ENCODE measurements at regions not wholly inside any gene's neighbourhood (a gene's known extent, or its start where the extent isn't known, plus 50 kb on each side); places are given as distances from the start of the nearest gene placed in this dataset.

DNA sequence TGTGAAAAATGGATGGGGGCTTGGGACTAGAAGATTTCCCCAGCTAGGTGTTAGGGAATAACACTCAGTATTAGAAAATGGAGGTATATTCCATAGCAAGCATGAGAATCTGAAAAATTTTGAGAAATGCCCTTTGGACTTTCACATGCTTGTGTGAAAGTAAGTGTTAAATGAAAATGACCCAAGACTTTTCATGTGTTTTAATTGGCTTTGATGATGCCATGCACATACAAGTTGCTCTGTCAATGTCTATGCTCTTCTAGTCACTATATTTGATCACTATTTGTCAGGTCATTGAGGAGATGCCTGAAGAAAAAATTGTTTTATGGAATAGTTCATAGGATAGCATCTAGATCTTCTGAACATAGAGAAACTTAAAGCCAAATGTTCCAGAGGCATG lies 147.6 kb downstream of the SH2D1A start:
- Mint-ChIP-seq H3K27ac (no peak overlapping the region), H3K9me3 (no peaks in the 10 kb centered on the region), H3K4me1 (ENCODE audit: low read depth) (no peaks in the 10 kb centered on the region), H3K4me3 (ENCODE audit: low read depth) (no peak overlapping the region), H3K27me3 (ENCODE audit: low read depth) (no peaks in the 10 kb centered on the region), H3K36me3 (ENCODE audit: low read depth) (no peaks in the 10 kb centered on the region)
- DNase-seq (ENCODE audit: low spot score) = no peak
- intact Hi-C loops (cut with micrococcal nuclease) = no loop called here

DNA sequence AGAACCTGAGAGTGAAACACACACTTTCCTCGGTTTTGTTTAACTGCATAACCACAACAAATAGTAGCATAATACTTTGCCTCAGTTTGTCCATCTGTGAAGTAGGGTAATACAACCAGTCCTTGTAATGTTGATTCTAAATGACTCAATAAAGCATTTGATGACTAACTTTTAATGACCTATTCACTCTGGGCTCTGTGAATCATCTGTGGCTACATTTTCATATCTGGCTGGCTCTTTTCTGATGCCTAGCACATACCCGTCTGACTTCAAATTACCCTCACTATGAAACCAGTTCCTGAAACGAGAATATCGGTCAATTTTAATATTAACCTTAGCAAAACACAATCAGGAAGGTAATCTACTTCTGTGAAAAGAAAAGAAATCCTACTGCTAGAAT lies 151.0 kb downstream of the SH2D1A start:
- Mint-ChIP-seq H3K4me1 (ENCODE audit: low read depth) (peaks cover 13% of the 10 kb centered on the region), H3K4me3 (ENCODE audit: low read depth) (no peak overlapping the region), H3K36me3 (ENCODE audit: low read depth) (no peaks in the 10 kb centered on the region), H3K9me3 (no peaks in the 10 kb centered on the region), H3K27me3 (ENCODE audit: low read depth) (no peaks in the 10 kb centered on the region), H3K27ac (no peak overlapping the region)
- DNase-seq (ENCODE audit: low spot score) = no peak
- intact Hi-C loops (cut with micrococcal nuclease) = no loop called here

DNA sequence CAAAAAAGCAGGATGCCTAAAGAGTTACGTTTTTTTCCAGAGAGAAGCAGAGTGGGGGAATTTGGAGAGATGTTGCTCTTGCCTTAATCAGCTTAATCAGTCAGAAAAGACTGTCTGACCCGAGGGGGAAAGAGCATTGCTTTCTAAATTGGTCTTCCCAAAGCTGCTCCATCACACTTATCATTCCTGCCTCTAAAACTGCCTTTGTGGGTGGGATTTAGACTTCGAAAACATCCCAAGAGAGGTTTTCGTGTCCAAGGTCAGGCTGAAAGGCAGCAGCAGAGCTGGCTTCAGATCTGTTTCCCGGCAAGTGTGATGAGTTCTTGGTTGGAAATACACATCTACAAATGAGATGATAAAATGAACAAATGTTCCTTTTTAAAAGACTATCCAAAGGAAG lies 155.2 kb downstream of the SH2D1A start:
- Mint-ChIP-seq H3K9me3 (no peaks in the 10 kb centered on the region), H3K4me3 (ENCODE audit: low read depth) (no peak overlapping the region), H3K27me3 (ENCODE audit: low read depth) (no peaks in the 10 kb centered on the region), H3K36me3 (ENCODE audit: low read depth) (no peaks in the 10 kb centered on the region), H3K4me1 (ENCODE audit: low read depth) (peaks cover 13% of the 10 kb centered on the region), H3K27ac (no peak overlapping the region)
- intact Hi-C loops (cut with micrococcal nuclease) = no loop called here
- no peak for DNase-seq (ENCODE audit: low spot score)

DNA sequence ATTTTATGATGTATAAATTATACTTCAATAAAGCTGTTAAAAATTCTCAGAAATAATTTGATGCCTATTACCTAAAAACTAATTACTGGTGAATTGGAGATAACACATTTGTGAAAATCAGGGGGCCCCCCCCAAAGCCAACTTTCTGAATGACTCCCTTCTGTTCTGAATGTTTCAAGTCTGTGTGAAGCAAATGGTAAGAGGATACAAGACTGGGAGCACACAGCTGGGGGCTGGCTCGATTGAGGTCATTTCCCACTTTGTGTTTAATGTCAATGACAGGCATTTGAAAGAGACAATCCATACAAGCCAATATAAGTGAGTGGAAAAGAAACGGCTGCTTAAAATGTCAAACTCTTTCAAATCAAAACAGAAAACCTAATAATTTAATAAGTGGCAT lies 155.8 kb downstream of the SH2D1A start:
- intact Hi-C loops (cut with micrococcal nuclease) = no loop called here
- no peaks in the 10 kb centered on the region for H3K9me3 Mint-ChIP-seq
- DNase-seq (ENCODE audit: low spot score) = no peak
- H3K27ac Mint-ChIP-seq = no peak overlapping the region
- H3K4me3 Mint-ChIP-seq (ENCODE audit: low read depth) = no peak overlapping the region
- H3K27me3 Mint-ChIP-seq (ENCODE audit: low read depth) = no peaks in the 10 kb centered on the region
- H3K36me3 Mint-ChIP-seq (ENCODE audit: low read depth) = no peaks in the 10 kb centered on the region
- H3K4me1 Mint-ChIP-seq (ENCODE audit: low read depth) = peaks cover 13% of the 10 kb centered on the region

DNA sequence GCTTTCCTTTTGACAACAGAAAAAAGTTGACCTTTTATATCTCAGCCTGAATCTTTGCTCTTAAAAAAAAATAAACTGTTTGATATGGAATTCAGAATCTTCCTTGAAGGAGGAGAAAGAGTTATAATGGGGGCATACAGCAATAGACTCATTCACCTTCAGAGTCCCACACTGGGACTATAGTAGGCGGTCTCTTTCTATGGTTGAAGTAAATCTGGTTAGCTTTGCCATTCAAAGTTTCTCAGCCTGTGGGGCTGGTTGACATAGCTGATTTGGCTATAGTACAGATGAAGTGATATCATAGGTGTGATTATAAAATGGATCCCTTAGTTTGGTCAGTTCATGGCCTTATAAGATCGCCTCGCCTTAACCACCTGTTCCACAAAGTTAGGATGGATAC lies 156.2 kb downstream of the SH2D1A start:
- H3K4me1 Mint-ChIP-seq (ENCODE audit: low read depth) = peaks cover 13% of the 10 kb centered on the region
- intact Hi-C loops (cut with micrococcal nuclease) = no loop called here
- no peaks in the 10 kb centered on the region for H3K9me3 Mint-ChIP-seq
- no peak overlapping the region for H3K4me3 Mint-ChIP-seq (ENCODE audit: low read depth)
- no peak overlapping the region for H3K27ac Mint-ChIP-seq
- no peak for DNase-seq (ENCODE audit: low spot score)
- H3K36me3 Mint-ChIP-seq (ENCODE audit: low read depth) = no peaks in the 10 kb centered on the region
- H3K27me3 Mint-ChIP-seq (ENCODE audit: low read depth) = no peaks in the 10 kb centered on the region

DNA sequence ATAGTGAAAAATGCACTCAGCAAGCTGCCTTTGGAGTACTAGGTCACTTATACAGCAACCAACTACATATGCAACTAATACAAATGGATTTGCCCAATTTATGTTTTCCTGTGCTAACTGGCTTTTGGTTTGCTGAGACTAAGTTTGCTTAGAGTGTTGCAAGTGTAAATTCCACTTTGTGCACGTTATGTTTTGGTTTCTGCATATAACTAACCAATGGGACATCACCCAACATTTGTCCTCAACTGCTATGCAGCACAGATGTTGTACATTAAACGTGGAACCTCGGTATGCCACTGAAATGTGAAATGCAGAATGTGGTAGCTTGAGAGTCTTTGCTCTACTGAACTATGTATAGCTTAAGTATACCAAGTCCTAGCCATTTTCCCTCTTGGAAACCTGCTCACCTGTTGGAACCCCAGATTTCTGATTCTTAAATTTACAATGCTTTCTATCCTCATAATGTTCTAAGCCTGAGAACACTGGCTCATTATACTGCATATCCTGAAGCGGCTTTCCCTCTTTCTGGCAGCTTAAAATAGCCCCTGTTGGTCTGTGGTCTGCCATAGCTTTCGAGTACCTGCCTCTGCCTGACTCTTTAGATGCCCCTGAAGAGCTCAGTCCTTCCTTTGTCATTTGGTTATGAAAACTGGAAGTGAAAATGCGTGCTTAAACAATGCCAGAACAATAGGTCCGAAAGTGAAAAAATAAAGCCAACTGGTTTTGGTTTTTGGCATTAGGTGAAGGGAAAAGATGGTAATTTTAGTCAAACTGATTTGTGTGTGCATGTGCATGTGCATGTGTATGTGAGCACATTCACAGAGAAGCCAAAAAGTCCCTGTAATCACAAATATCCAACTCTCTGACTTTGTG lies 158.0 kb downstream of the SH2D1A start:
- Mint-ChIP-seq H3K36me3 (ENCODE audit: low read depth) (no peaks in the 10 kb centered on the region), H3K9me3 (no peaks in the 10 kb centered on the region), H3K27ac (no peak overlapping the region), H3K4me1 (ENCODE audit: low read depth) (peaks cover 13% of the 10 kb centered on the region), H3K27me3 (ENCODE audit: low read depth) (no peaks in the 10 kb centered on the region), H3K4me3 (ENCODE audit: low read depth) (no peak overlapping the region)
- DNase-seq (ENCODE audit: low spot score) = no peak
- intact Hi-C loops (cut with micrococcal nuclease) = no loop called here

DNA sequence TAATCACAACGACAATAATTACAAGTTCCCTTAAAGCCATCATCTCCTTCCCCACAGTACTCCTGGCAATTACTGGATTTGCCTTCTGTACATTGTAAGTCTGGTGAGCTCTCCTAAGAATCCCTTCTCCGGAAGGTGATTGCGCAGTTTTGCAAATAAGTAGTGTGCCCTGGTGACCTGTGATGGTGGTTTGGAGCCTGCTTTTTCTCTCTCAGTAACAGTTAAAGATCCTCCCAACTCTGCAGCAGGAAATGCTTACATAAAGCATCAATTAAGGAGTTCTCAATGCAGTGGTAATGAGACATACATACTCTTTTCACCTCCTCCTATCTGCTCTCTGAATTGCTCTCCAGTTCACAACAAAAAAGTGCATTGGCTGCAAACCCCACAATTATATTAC lies 159.7 kb downstream of the SH2D1A start:
- Mint-ChIP-seq H3K27me3 (ENCODE audit: low read depth) (no peaks in the 10 kb centered on the region), H3K4me1 (ENCODE audit: low read depth) (peaks cover 8% of the 10 kb centered on the region), H3K9me3 (no peaks in the 10 kb centered on the region), H3K27ac (no peak overlapping the region), H3K36me3 (ENCODE audit: low read depth) (no peaks in the 10 kb centered on the region), H3K4me3 (ENCODE audit: low read depth) (no peak overlapping the region)
- no peak for DNase-seq (ENCODE audit: low spot score)
- intact Hi-C loops (cut with micrococcal nuclease) = no loop called here

DNA sequence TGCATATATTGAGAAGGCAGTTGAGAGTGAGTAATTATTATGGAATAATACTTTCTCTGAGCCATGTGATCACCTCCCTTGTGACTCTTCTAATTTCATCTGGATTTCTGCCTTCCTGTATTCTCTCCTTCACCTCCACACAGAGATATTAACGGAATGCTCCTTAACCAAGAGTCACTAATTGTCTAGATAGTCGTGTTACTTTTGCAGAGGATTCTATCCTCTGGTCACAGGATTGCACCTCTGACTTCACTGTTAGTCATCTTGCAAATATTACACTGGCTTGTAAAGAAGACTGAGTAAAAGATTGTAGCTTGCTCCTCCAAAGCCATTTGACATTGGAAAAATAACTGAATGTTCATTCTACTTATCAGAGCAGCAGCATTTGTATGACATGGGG lies 160.9 kb downstream of the SH2D1A start:
- intact Hi-C loops (cut with micrococcal nuclease) = no loop called here
- no peaks in the 10 kb centered on the region for H3K36me3 Mint-ChIP-seq (ENCODE audit: low read depth)
- H3K9me3 Mint-ChIP-seq = no peaks in the 10 kb centered on the region
- no peak overlapping the region for H3K4me3 Mint-ChIP-seq (ENCODE audit: low read depth)
- H3K27ac Mint-ChIP-seq = no peak overlapping the region
- DNase-seq (ENCODE audit: low spot score) = no peak
- peaks cover under 1% of the 10 kb centered on the region for H3K4me1 Mint-ChIP-seq (ENCODE audit: low read depth)
- no peaks in the 10 kb centered on the region for H3K27me3 Mint-ChIP-seq (ENCODE audit: low read depth)

DNA sequence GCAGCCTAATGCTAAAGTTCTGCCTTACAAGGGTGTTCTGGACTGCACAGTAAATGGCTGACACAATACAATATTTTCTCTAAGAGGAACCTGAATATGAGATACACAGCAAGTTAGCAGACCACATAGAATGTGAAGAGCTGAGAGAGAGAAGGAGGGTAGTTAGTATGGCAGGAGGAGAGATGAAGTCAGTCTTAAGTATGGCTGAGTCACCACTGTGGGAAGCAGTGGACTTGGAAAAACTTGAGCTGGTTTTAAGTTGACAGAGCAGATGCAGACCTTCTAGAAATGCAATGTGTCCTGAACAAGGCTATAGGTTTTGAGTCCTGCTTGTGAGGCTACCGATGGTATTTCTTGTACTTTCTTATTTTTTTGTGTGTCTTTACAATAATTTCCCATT lies 172.5 kb downstream of the SH2D1A start:
- no peak overlapping the region for H3K4me3 Mint-ChIP-seq (ENCODE audit: low read depth)
- H3K27ac Mint-ChIP-seq = no peak overlapping the region
- intact Hi-C loops (cut with micrococcal nuclease) = no loop called here
- no peaks in the 10 kb centered on the region for H3K36me3 Mint-ChIP-seq (ENCODE audit: low read depth)
- no peaks in the 10 kb centered on the region for H3K9me3 Mint-ChIP-seq
- no peaks in the 10 kb centered on the region for H3K4me1 Mint-ChIP-seq (ENCODE audit: low read depth)
- no peaks in the 10 kb centered on the region for H3K27me3 Mint-ChIP-seq (ENCODE audit: low read depth)
- DNase-seq (ENCODE audit: low spot score) = no peak

DNA sequence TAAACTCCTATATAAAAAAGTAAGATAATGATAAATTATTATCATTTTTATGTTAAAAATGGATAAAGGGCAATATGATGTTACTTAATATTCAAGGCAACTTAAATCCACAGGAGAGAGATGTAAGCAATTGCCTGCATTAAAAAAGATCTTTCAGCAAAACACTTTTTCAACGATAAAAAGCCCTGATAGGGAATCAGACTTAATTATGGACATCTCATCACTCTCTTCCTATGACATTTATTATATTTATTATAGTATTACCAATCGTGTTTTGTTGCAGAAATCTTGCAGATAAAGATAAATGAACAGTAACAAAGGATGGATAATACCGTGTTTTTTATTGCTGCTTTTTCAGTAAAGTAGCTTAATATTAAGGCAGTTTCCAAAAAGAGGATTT lies 178.5 kb downstream of the SH2D1A start:
- intact Hi-C loops (cut with micrococcal nuclease) = no loop called here

DNA sequence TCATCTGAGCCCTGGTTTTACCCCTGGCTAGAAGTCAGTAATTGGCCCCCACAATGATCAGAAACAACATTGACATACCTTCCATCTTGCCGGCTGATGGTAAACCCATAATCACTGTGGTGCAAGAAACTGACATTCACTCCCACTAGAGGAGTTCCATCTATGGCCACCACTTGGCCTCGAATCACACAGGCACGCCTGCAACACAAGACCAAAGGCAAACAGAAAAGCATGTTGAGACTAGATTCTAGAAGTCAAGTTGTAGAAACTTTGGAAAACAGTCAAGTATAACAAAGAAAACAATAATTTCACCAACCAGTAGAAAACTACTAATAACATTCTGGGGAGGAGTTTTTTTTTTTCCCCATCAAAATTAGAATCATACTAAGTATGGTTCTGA lies 183.4 kb downstream of the SH2D1A start:
- intact Hi-C loops (cut with micrococcal nuclease) = no loop called here
- H3K4me3 Mint-ChIP-seq (ENCODE audit: low read depth) = no peak overlapping the region
- no peak overlapping the region for H3K27ac Mint-ChIP-seq
- no peak for DNase-seq (ENCODE audit: low spot score)
- H3K36me3 Mint-ChIP-seq (ENCODE audit: low read depth) = no peaks in the 10 kb centered on the region
- H3K4me1 Mint-ChIP-seq (ENCODE audit: low read depth) = no peaks in the 10 kb centered on the region
- H3K27me3 Mint-ChIP-seq (ENCODE audit: low read depth) = no peaks in the 10 kb centered on the region
- no peaks in the 10 kb centered on the region for H3K9me3 Mint-ChIP-seq

More for the DNA sequence above, 178.5 kb downstream of the SH2D1A start:
- Mint-ChIP-seq H3K27ac (no peak overlapping the region), H3K36me3 (ENCODE audit: low read depth) (no peaks in the 10 kb centered on the region), H3K4me1 (ENCODE audit: low read depth) (no peaks in the 10 kb centered on the region), H3K4me3 (ENCODE audit: low read depth) (no peak overlapping the region), H3K9me3 (no peaks in the 10 kb centered on the region), H3K27me3 (ENCODE audit: low read depth) (no peaks in the 10 kb centered on the region)
- no peak for DNase-seq (ENCODE audit: low spot score)

DNA sequence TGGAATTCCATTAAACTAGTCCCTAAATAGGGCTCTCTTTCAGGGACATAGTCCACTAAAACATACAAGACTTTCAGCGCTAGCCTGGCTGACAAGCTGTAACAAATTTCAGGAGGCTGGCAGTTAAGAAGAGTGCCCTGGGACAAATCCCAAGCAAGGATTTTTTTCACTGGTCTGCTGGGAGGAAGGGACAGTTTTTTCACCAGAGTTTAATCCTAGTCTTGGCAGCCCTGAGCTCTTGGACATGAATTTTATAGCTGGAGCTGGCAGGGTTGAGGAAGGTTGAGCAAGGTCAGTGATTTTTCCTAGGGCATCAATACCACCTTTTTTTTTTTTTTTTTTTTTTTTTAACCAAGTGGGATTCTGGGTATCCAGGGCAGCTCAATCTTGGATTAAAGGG lies 184.4 kb downstream of the SH2D1A start:
- Mint-ChIP-seq H3K4me1 (ENCODE audit: low read depth) (no peaks in the 10 kb centered on the region), H3K9me3 (no peaks in the 10 kb centered on the region), H3K27me3 (ENCODE audit: low read depth) (no peaks in the 10 kb centered on the region)

DNA sequence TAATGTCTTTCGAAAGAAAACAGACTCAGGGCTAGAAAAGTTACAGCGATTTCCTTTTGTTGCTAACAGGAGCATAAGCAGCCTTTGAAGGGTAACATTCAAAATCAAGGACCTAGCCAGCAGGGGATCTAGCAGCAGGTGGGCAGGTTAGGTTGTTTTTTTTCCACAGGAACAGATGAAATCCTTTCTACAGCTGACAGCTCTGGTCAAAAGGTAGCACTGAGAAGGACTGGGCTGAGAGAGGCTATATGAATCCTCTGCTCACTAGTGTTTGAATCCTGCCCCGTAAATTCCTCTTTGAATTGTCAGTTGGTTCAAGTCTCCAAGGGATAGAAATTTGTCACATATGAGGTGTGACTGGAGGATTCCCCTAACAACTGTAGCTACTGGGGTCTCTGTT lies 188.2 kb downstream of the SH2D1A start:
- H3K9me3 Mint-ChIP-seq = no peaks in the 10 kb centered on the region
- intact Hi-C loops (cut with micrococcal nuclease) = no loop called here
- no peak overlapping the region for H3K4me3 Mint-ChIP-seq (ENCODE audit: low read depth)
- no peaks in the 10 kb centered on the region for H3K4me1 Mint-ChIP-seq (ENCODE audit: low read depth)
- H3K27me3 Mint-ChIP-seq (ENCODE audit: low read depth) = no peaks in the 10 kb centered on the region
- no peak overlapping the region for H3K27ac Mint-ChIP-seq
- DNase-seq (ENCODE audit: low spot score) = no peak
- H3K36me3 Mint-ChIP-seq (ENCODE audit: low read depth) = no peaks in the 10 kb centered on the region

More for the DNA sequence above, 184.4 kb downstream of the SH2D1A start:
- DNase-seq (ENCODE audit: low spot score) = no peak
- Mint-ChIP-seq H3K27ac (no peak overlapping the region), H3K4me3 (ENCODE audit: low read depth) (no peak overlapping the region), H3K36me3 (ENCODE audit: low read depth) (no peaks in the 10 kb centered on the region)
- intact Hi-C loops (cut with micrococcal nuclease) = no loop called here

DNA sequence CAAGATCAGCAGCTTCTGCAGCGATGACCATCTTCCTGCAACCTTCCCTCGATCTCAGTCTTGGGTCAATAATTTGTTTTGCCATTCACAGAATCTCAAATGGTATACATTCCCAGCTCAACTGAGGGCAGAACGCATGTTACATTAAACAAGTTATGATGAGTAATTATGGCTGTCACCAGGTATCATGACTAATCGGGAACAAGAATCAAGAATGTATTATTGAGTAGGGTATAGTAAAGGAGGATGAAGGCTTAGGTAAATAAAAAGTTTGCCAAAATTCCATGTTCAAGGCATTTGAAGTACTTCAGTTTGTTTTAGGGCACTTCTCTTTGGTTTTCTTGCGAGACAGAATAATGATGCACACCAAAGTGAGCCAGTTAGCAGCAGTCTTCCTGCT lies 194.1 kb downstream of the SH2D1A start:
- H3K4me3 Mint-ChIP-seq (ENCODE audit: low read depth) = no peak overlapping the region
- no peak for DNase-seq (ENCODE audit: low spot score)
- H3K9me3 Mint-ChIP-seq = no peaks in the 10 kb centered on the region
- H3K27ac Mint-ChIP-seq = no peak overlapping the region
- H3K36me3 Mint-ChIP-seq (ENCODE audit: low read depth) = no peaks in the 10 kb centered on the region
- H3K4me1 Mint-ChIP-seq (ENCODE audit: low read depth) = no peaks in the 10 kb centered on the region
- intact Hi-C loops (cut with micrococcal nuclease) = no loop called here
- H3K27me3 Mint-ChIP-seq (ENCODE audit: low read depth) = no peaks in the 10 kb centered on the region
